Transverse colon (tissue), 3 donors: ENCODE measurements at regions not wholly inside any gene's neighbourhood (a gene's known extent, or its start where the extent isn't known, plus 50 kb on each side); places are given as distances from the start of the nearest gene placed in this dataset.

Experiments used
- CTCF ChIP-seq, 5 experiments: fragments of 200-600 bp in 3 of 5; fragments of 450-650 bp in 2 of 5; sonication (generic) in 3 of 5; IDR thresholded peaks; 1 replicate in 2 of 5; 2 replicates in 3 of 5; pipeline ENCODE4 v1.5.1; 2016 to 2017; ENCODE audit warnings: antibody characterized with exemption in 5 of 5, inconsistent platforms in 3 of 5, mild to moderate bottlenecking in 2 of 5, moderate library complexity in 1 of 5
- EP300 ChIP-seq: sonication (generic); formaldehyde crosslinking; IDR thresholded peaks from one replicate; pipeline ENCODE4 v1.6.1; 2017; ENCODE audit warnings: antibody characterized with exemption, low read depth
- POLR2A ChIP-seq: fragments of 450-650 bp; IDR thresholded peaks from one replicate; pipeline ENCODE4 v1.6.1; 2016; ENCODE audit warnings: antibody characterized with exemption, mild to moderate bottlenecking, moderate library complexity

- TF ChIP-seq CTCF (IDR thresholded peaks at IDR 0.05) (no peak), POLR2A (no peak), EP300 (no peak)
Observed at GRCh38 chr1:239899747-239900146, 191.9 kb upstream of the FMN2 start.
